ENCODE measurements at regions not wholly inside any gene's neighbourhood (a gene's known extent, or its start where the extent isn't known, plus 50 kb on each side); places are given as distances from the start of the nearest gene placed in this dataset.

DNA sequence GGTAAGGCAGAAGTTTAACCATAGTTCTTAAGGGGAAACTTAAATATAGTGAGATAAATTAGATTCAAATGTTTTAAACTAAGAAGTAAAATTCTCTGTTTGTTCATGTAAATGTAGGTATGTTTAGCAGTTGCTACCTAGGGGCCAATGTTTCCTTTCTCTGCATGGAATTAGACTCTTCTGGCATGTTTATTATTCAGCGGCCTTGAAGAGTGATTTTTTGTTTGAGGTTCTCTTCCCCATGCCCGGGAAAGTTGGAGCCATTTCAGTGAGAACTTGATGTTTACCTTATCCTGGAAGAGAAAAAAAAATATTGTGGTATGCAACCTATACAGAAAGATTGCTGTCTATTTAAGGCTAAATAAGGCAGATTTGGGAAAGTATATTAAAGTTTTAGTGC lies 492.9 kb downstream of the KLF5 start:
- H3K9me3 Mint-ChIP-seq (ENCODE audit: unreplicated experiment) = peaks cover 2% of the 10 kb centered on the region
- Histone ChIP-seq H3K4me2 (ENCODE audit: low read length) (no peak overlapping the region), H3K27me3 (ENCODE audit: insufficient read depth, low read length) (no peaks in the 10 kb centered on the region), H3K27ac (ENCODE audit: low read depth, low read length) (no peak overlapping the region), H2AFZ (ENCODE audit: low read depth, low read length) (no peak overlapping the region), H3K9me3 (ENCODE audit: insufficient read depth, low read depth, low read length) (no peaks in the 10 kb centered on the region), H3K36me3 (ENCODE audit: insufficient read depth, low read length) (no peaks in the 10 kb centered on the region), H3K79me2 (ENCODE audit: insufficient read depth, low read length) (no peaks in the 10 kb centered on the region), H3K4me3 (ENCODE audit: insufficient read depth, low read depth, low read length) (no peak overlapping the region), H3K9ac (ENCODE audit: low read length) (no peak overlapping the region), H3K4me1 (ENCODE audit: insufficient read depth, low read length) (no peaks in the 10 kb centered on the region), H4K20me1 (ENCODE audit: insufficient read depth, low read length) (no peaks in the 10 kb centered on the region)
- no peaks in the 10 kb centered on the region for H3K27me3 Mint-ChIP-seq (ENCODE audit: low read depth, unreplicated experiment)
- H3K4me1 Mint-ChIP-seq (ENCODE audit: low read depth, unreplicated experiment) = peaks cover 8% of the 10 kb centered on the region
- no peak overlapping the region for H3K27ac Mint-ChIP-seq (ENCODE audit: unreplicated experiment)
- no peak for FAIRE-seq
- TF ChIP-seq, protein P1, sequence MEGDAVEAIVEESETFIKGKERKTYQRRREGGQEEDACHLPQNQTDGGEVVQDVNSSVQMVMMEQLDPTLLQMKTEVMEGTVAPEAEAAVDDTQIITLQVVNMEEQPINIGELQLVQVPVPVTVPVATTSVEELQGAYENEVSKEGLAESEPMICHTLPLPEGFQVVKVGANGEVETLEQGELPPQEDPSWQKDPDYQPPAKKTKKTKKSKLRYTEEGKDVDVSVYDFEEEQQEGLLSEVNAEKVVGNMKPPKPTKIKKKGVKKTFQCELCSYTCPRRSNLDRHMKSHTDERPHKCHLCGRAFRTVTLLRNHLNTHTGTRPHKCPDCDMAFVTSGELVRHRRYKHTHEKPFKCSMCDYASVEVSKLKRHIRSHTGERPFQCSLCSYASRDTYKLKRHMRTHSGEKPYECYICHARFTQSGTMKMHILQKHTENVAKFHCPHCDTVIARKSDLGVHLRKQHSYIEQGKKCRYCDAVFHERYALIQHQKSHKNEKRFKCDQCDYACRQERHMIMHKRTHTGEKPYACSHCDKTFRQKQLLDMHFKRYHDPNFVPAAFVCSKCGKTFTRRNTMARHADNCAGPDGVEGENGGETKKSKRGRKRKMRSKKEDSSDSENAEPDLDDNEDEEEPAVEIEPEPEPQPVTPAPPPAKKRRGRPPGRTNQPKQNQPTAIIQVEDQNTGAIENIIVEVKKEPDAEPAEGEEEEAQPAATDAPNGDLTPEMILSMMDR (IDR thresholded peaks at IDR 0.05; ENCODE audit: insufficient read depth, low read depth, low read length) = no peak
- TF ChIP-seq EZH2 (IDR thresholded peaks at IDR 0.05; ENCODE audit: insufficient read depth, low read length) = no peak
- no peaks in the 10 kb centered on the region for H3K36me3 Mint-ChIP-seq (ENCODE audit: low read depth, unreplicated experiment)
- DNase-seq (ENCODE audit: low read depth) = no peak
- no peak overlapping the region for H3K4me3 Mint-ChIP-seq (ENCODE audit: unreplicated experiment)

DNA sequence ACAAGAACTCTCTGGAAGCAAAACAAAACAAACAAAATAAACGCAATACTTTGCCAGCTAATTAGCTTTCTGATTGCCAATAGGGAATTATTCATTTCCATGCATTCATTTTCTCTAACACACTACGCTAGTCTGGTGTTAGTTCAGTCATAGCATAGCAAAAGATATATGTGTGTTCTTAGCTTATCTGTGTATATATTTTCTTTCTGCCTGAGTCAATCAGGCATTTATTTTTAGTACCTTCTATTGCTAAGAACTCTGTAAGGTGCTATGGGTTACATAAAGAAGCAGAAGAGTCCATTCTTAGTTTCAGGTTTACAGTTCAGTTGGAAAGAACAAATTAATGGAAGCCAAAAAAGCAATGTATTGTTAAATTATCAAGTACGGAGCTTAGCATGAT lies 490.9 kb downstream of the KLF5 start:
- Mint-ChIP-seq H3K4me1 (ENCODE audit: low read depth, unreplicated experiment) (no peaks in the 10 kb centered on the region), H3K27ac (ENCODE audit: unreplicated experiment) (no peak overlapping the region), H3K36me3 (ENCODE audit: low read depth, unreplicated experiment) (no peaks in the 10 kb centered on the region), H3K9me3 (ENCODE audit: unreplicated experiment) (peaks cover under 1% of the 10 kb centered on the region), H3K4me3 (ENCODE audit: unreplicated experiment) (no peak overlapping the region), H3K27me3 (ENCODE audit: low read depth, unreplicated experiment) (no peaks in the 10 kb centered on the region)
- Histone ChIP-seq H3K4me2 (ENCODE audit: low read length) (no peak overlapping the region), H2AFZ (ENCODE audit: low read depth, low read length) (no peak overlapping the region), H4K20me1 (ENCODE audit: insufficient read depth, low read length) (no peaks in the 10 kb centered on the region), H3K79me2 (ENCODE audit: insufficient read depth, low read length) (no peaks in the 10 kb centered on the region), H3K27ac (ENCODE audit: low read depth, low read length) (no peak overlapping the region), H3K36me3 (ENCODE audit: insufficient read depth, low read length) (no peaks in the 10 kb centered on the region), H3K27me3 (ENCODE audit: insufficient read depth, low read length) (no peaks in the 10 kb centered on the region), H3K4me3 (ENCODE audit: insufficient read depth, low read depth, low read length) (no peak overlapping the region), H3K4me1 (ENCODE audit: insufficient read depth, low read length) (no peaks in the 10 kb centered on the region), H3K9ac (ENCODE audit: low read length) (no peak overlapping the region), H3K9me3 (ENCODE audit: insufficient read depth, low read depth, low read length) (no peaks in the 10 kb centered on the region)
- no peak for TF ChIP-seq EZH2 (IDR thresholded peaks at IDR 0.05; ENCODE audit: insufficient read depth, low read length)
- TF ChIP-seq, protein P1 (IDR thresholded peaks at IDR 0.05; ENCODE audit: insufficient read depth, low read depth, low read length) = no peak
- DNase-seq (ENCODE audit: low read depth) = no peak
- FAIRE-seq = no peak

DNA sequence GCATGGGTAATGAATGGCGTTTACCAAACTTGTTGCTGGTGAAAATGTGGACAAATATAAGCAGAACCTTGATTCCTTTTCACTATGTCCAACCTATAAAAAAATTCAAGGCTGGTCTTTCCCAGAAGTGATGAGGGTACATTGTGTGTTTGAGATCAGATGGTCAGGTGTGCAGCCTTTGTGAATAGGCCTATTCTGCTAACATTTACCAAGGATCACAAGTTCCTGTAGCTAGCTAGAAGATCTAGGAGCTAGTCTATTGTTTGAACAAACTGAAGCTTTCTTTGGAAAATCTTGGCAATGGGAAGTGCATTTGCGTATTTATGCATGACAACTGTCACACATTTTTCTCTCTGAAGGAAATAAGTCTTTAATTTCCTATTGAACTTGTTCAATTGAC lies 489.6 kb downstream of the KLF5 start:
- Histone ChIP-seq H3K36me3 (ENCODE audit: insufficient read depth, low read length) (no peaks in the 10 kb centered on the region), H3K79me2 (ENCODE audit: insufficient read depth, low read length) (no peaks in the 10 kb centered on the region)

More for the DNA sequence above, 489.6 kb downstream of the KLF5 start:
- Mint-ChIP-seq H3K9me3 (ENCODE audit: unreplicated experiment) (no peaks in the 10 kb centered on the region), H3K4me3 (ENCODE audit: unreplicated experiment) (no peak overlapping the region), H3K4me1 (ENCODE audit: low read depth, unreplicated experiment) (no peaks in the 10 kb centered on the region), H3K36me3 (ENCODE audit: low read depth, unreplicated experiment) (no peaks in the 10 kb centered on the region), H3K27me3 (ENCODE audit: low read depth, unreplicated experiment) (no peaks in the 10 kb centered on the region), H3K27ac (ENCODE audit: unreplicated experiment) (no peak overlapping the region)
- TF ChIP-seq EZH2 (IDR thresholded peaks at IDR 0.05; ENCODE audit: insufficient read depth, low read length) = no peak
- TF ChIP-seq, protein P1 (IDR thresholded peaks at IDR 0.05; ENCODE audit: insufficient read depth, low read depth, low read length) = no peak
- no peaks in the 10 kb centered on the region for H3K4me1 ChIP-seq (ENCODE audit: insufficient read depth, low read length)
- no peaks in the 10 kb centered on the region for H3K27me3 ChIP-seq (ENCODE audit: insufficient read depth, low read length)
- no peaks in the 10 kb centered on the region for H3K9me3 ChIP-seq (ENCODE audit: insufficient read depth, low read depth, low read length)
- DNase-seq (ENCODE audit: low read depth) (no peak), FAIRE-seq (no peak)
- H2AFZ ChIP-seq (ENCODE audit: low read depth, low read length) = no peak overlapping the region
- H4K20me1 ChIP-seq (ENCODE audit: insufficient read depth, low read length) = no peaks in the 10 kb centered on the region
- no peak overlapping the region for H3K27ac ChIP-seq (ENCODE audit: low read depth, low read length)
- no peak overlapping the region for H3K4me2 ChIP-seq (ENCODE audit: low read length)
- H3K4me3 ChIP-seq (ENCODE audit: insufficient read depth, low read depth, low read length) = no peak overlapping the region
- no peak overlapping the region for H3K9ac ChIP-seq (ENCODE audit: low read length)
